OCI-LY1 (cell line): ENCODE measurements at regions not wholly inside any gene's neighbourhood (a gene's known extent, or its start where the extent isn't known, plus 50 kb on each side); places are given as distances from the start of the nearest gene placed in this dataset.

ENCODE experiments used
- H2AFZ ChIP-seq: fragments of 200-600 bp; sonication (generic), shearing (Covaris generic); 2 replicates; pipeline ENCODE4 v1.6.0; 2014; ENCODE audit warnings: antibody characterized with exemption, mild to moderate bottlenecking, low read length
- H3F3A ChIP-seq: fragments of 200-600 bp; sonication (generic), shearing (Covaris generic); 2 replicates; pipeline ENCODE4 v1.6.0; 2014; ENCODE audit warnings: mild to moderate bottlenecking, antibody characterized with exemption, low read length, moderate library complexity; ENCODE audit not compliant: insufficient read depth
- H3K27ac ChIP-seq: fragments of 200-600 bp; sonication (generic); 2 replicates; pipeline ENCODE4 v1.5.1; 2014; ENCODE audit warnings: low read length, mixed run types, mild to moderate bottlenecking, low read depth; ENCODE audit not compliant: poor library complexity, severe bottlenecking
- H3K27me3 ChIP-seq: fragments of 200-600 bp; sonication (generic); 2 replicates; pipeline ENCODE4 v1.6.0; 2014; ENCODE audit warnings: antibody characterized with exemption, mild to moderate bottlenecking, low read length, moderate library complexity; ENCODE audit not compliant: insufficient read depth
- H3K36me3 ChIP-seq: fragments of 200-600 bp; sonication (generic); 2 replicates; pipeline ENCODE4 v1.6.1; 2014; ENCODE audit warnings: mild to moderate bottlenecking, antibody characterized with exemption, low read length, moderate library complexity, mixed read lengths; ENCODE audit not compliant: insufficient read depth
- H3K4me1 ChIP-seq: fragments of 200-600 bp; sonication (generic); 2 replicates; pipeline ENCODE4 v1.5.1; 2014; ENCODE audit warnings: mild to moderate bottlenecking, low read length, moderate library complexity; ENCODE audit not compliant: insufficient read depth, severe bottlenecking
- H3K4me2 ChIP-seq: fragments of 200-600 bp; sonication (generic), shearing (Covaris generic); 2 replicates; pipeline ENCODE4 v1.6.1; 2014; ENCODE audit warnings: low read length
- H3K4me3 ChIP-seq: fragments of 200-600 bp; sonication (generic); 2 replicates; pipeline ENCODE4 v1.5.1; 2014; ENCODE audit warnings: low read length, low read depth, mild to moderate bottlenecking, mixed read lengths; ENCODE audit not compliant: poor library complexity, severe bottlenecking
- H3K79me2 ChIP-seq: fragments of 200-600 bp; shearing (Covaris generic); 2 replicates; pipeline ENCODE4 v1.6.1; 2016; ENCODE audit warnings: mixed run types, low read length, mixed read lengths; ENCODE audit not compliant: insufficient read depth
- H3K9ac ChIP-seq: fragments of 200-600 bp; sonication (generic), shearing (Covaris generic); 2 replicates; pipeline ENCODE4 v1.6.1; 2014; ENCODE audit warnings: mild to moderate bottlenecking, low read length, mixed read lengths
- H3K9me2 ChIP-seq: fragments of 200-600 bp; sonication (generic), shearing (Covaris generic); 2 replicates; pipeline ENCODE4 v1.6.1; 2014; ENCODE audit warnings: low read depth, mild to moderate bottlenecking, low read length, mixed read lengths
- H3K9me3 ChIP-seq: fragments of 200-600 bp; shearing (Covaris generic); 2 replicates; pipeline ENCODE4 v1.6.1; 2014; ENCODE audit warnings: low read length, mixed read lengths
- H4K20me1 ChIP-seq: fragments of 200-600 bp; sonication (generic), shearing (Covaris generic); 2 replicates; pipeline ENCODE4 v1.6.0; 2016; ENCODE audit warnings: mild to moderate bottlenecking, low read length; ENCODE audit not compliant: insufficient read depth
- CTCF ChIP-seq: fragments of 200-600 bp; sonication (generic), shearing (Covaris generic); IDR thresholded peaks from 2 replicates; pipeline ENCODE4 v1.5.1; 2017; ENCODE audit warnings: mild to moderate bottlenecking, antibody characterized with exemption, low read length, moderate library complexity, mixed read lengths
- EZH2 ChIP-seq: fragments of 200-600 bp; sonication (generic), shearing (Covaris generic); IDR thresholded peaks from 2 replicates; pipeline ENCODE4 v1.8.0; 2017; ENCODE audit warnings: borderline replicate concordance, mixed run types, mild to moderate bottlenecking, antibody characterized with exemption, low read length, moderate library complexity, mixed read lengths

- no peak overlapping the region for H3K27ac ChIP-seq
- H3K79me2 ChIP-seq, result no peaks in the 10 kb centered on the region
- H3K36me3 ChIP-seq, result no peaks in the 10 kb centered on the region
- H3K9me2 ChIP-seq, result no peaks in the 10 kb centered on the region
- H3K27me3 ChIP-seq, result no peaks in the 10 kb centered on the region
- no peaks in the 10 kb centered on the region for H3K9me3 ChIP-seq
- H4K20me1 ChIP-seq, result no peaks in the 10 kb centered on the region
- H3K4me1 ChIP-seq, result no peaks in the 10 kb centered on the region
- no peak overlapping the region for H3K4me3 ChIP-seq
- no peaks in the 10 kb centered on the region for H3F3A ChIP-seq
- H2AFZ ChIP-seq, result no peak overlapping the region
- H3K4me2 ChIP-seq, result no peak overlapping the region
- TF ChIP-seq CTCF (no peak), EZH2 (no peak)
- no peak overlapping the region for H3K9ac ChIP-seq
These were observed 496.5 kb upstream of the TBL1XR1 start for GRCh38 chr3:177693616-177694264.

DNA sequence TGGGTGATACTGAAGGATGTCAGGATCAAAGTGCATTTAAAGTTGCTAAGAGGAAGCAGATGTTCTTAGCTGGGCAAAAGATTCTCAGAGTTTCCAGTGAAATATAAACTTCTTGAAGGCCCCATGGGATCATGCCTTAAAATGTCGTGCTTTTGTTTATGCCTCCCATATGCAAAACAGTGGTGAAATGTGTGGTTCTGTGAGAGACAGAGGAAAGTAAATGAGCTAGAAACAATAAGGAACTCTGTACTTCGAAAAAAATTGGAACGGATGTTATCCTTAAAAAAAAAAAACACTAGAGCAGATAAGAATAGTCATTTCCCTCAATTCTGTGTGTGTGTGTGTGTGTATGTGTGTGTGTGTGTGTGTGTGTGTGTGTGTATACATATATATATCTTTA, 497.0 kb upstream of the TBL1XR1 start:
- Histone ChIP-seq H3F3A (no peaks in the 10 kb centered on the region), H3K4me1 (no peaks in the 10 kb centered on the region), H2AFZ (no peak overlapping the region), H3K79me2 (no peaks in the 10 kb centered on the region), H3K36me3 (no peaks in the 10 kb centered on the region), H3K27me3 (no peaks in the 10 kb centered on the region), H3K9me2 (no peaks in the 10 kb centered on the region), H3K27ac (no peak overlapping the region), H3K9ac (no peak overlapping the region), H3K4me2 (no peak overlapping the region), H3K9me3 (no peaks in the 10 kb centered on the region), H3K4me3 (no peak overlapping the region), H4K20me1 (no peaks in the 10 kb centered on the region)
- no peak for TF ChIP-seq EZH2

- H3K9me3 ChIP-seq, result no peaks in the 10 kb centered on the region
- H3K27me3 ChIP-seq, result no peaks in the 10 kb centered on the region
- no peak overlapping the region for H3K27ac ChIP-seq
- H3K4me1 ChIP-seq, result no peaks in the 10 kb centered on the region
- no peak overlapping the region for H2AFZ ChIP-seq
- no peak overlapping the region for H3K4me2 ChIP-seq
- no peaks in the 10 kb centered on the region for H3F3A ChIP-seq
- H3K79me2 ChIP-seq, result no peaks in the 10 kb centered on the region
- H3K36me3 ChIP-seq, result no peaks in the 10 kb centered on the region
- H4K20me1 ChIP-seq, result no peaks in the 10 kb centered on the region
- no peak overlapping the region for H3K9ac ChIP-seq
- no peak overlapping the region for H3K4me3 ChIP-seq
- TF ChIP-seq CTCF (no peak), EZH2 (no peak)
- H3K9me2 ChIP-seq, result no peaks in the 10 kb centered on the region
These were observed 497.7 kb upstream of the TBL1XR1 start for GRCh38 chr3:177694951-177695350.

DNA sequence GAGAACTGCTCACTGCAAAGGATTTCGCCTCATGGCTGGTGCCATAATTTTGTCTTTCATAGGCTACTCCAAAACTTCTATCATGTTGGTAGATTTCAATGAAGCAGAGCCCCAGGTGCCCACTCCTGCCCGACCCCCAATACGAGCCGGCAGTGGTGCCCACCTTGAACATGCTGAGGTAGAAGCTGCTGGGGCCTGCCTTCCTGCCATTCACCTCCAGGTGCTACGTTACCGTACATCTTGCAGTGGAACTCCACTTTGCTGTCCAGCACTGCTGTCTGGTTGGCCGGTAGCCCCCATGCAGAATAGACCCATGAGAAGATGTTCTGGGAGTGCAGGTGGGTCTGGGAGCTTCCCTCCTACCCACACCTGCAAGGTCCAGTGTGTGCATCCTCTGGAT, 502.8 kb upstream of the TBL1XR1 start:
- Histone ChIP-seq H3F3A (no peaks in the 10 kb centered on the region), H3K9me3 (no peaks in the 10 kb centered on the region), H3K4me3 (no peak overlapping the region)

More for the DNA sequence above, 502.8 kb upstream of the TBL1XR1 start:
- Histone ChIP-seq H3K27ac (no peak overlapping the region), H3K9me2 (no peaks in the 10 kb centered on the region), H2AFZ (no peak overlapping the region), H3K4me1 (no peaks in the 10 kb centered on the region), H3K27me3 (no peaks in the 10 kb centered on the region), H3K9ac (no peak overlapping the region), H4K20me1 (no peaks in the 10 kb centered on the region), H3K4me2 (no peak overlapping the region), H3K36me3 (no peaks in the 10 kb centered on the region), H3K79me2 (no peaks in the 10 kb centered on the region)
- TF ChIP-seq EZH2 (no peak), CTCF (no peak)
